DOHH2 (cell line): ENCODE measurements at regions not wholly inside any gene's neighbourhood (a gene's known extent, or its start where the extent isn't known, plus 50 kb on each side); places are given as distances from the start of the nearest gene placed in this dataset.

Experiments
- CTCF ChIP-seq: fragments of 200-600 bp; sonication (generic); IDR thresholded peaks from one replicate; pipeline ENCODE4 v1.5.1; 2014; ENCODE audit warnings: antibody characterized with exemption, mild to moderate bottlenecking, low read depth, low read length; ENCODE audit not compliant: poor library complexity, severe bottlenecking
- EZH2phosphoT487 ChIP-seq: fragments of 200-600 bp; sonication (generic); IDR thresholded peaks from 2 replicates; pipeline ENCODE4 v1.6.1; 2017; ENCODE audit warnings: borderline replicate concordance, mild to moderate bottlenecking, antibody characterized with exemption, low read length, moderate library complexity, mixed read lengths

DNA sequence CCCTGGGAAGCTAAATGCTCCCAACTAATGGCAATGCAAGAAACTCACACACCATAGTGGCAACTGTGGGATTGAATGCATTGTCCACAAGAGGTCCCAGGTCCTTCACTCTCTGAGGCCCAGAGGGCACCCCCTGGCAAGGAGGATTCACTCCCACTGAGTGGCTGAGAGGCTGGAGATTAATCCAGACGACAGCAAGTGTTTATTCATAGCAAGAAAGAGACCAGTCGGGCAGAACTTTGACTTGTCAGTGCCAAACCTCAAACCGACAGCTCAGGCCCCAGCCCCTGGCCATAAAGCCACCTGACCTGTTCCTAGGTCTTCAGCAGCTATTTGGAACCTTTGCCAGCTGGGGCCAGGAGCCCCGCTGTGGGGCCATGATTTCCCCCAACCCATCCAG lies 54.5 kb upstream of the MPEG1 start:
- no peak for TF ChIP-seq CTCF
- no peak for TF ChIP-seq EZH2phosphoT487
